Fibroblast of pulmonary artery (primary cell): ENCODE measurements at regions not wholly inside any gene's neighbourhood (a gene's known extent, or its start where the extent isn't known, plus 50 kb on each side); places are given as distances from the start of the nearest gene placed in this dataset.
"Not testable (repeated sequence)": the region's sequence is repeated elsewhere in the genome, so short reads cannot be mapped to it uniquely, and the experiment has no call there.

Source experiments
- DNase-seq: peaks from one replicate; pipeline ENCODE4 v3.0.0-alpha.2; 2010; ENCODE audit warnings: low read depth
- H3K4me3 ChIP-seq: replicated peaks from 2 replicates; pipeline ENCODE4 v1.5.1; 2011; ENCODE audit warnings: low read depth, mild to moderate bottlenecking, control low read depth, low read length, moderate library complexity
- CTCF ChIP-seq: IDR thresholded peaks from 2 replicates; pipeline ENCODE4 v1.5.1; 2011; ENCODE audit warnings: mild to moderate bottlenecking, control low read depth, low read length, inconsistent platforms; ENCODE audit errors: missing control alignments

- DNase-seq: no peak
- no peak overlapping the region for H3K4me3 ChIP-seq
- TF ChIP-seq CTCF: no peak
These were observed 423.5 kb downstream of the SHISA9 start for GRCh38 chr16:13324851-13325250.

GRCh38 chr16:13325396-13325795 lies 424.0 kb downstream of the SHISA9 start:
- DNase-seq: no peak
- no peak overlapping the region for H3K4me3 ChIP-seq
- TF ChIP-seq CTCF: no peak

DNA sequence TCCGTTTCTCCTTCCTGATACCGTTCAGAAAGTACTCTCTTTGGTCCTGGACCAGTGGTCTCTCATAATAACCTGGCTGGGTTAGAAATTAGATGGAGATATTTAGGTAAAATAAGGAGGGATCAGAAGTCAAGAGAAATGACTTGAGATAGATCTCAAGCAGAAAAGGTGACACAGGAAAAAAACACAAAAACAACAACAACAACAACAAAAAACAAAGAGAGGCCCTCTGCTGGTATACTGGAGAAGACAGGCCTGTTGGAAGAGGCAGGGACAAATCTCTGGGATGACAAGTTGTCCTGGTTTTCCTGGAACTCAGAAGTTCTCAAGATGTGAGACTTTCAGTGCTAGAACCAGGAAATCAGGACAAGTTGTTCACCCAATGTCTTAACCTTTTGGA lies 430.5 kb downstream of the SHISA9 start:
- H3K4me3 ChIP-seq: no peak overlapping the region
- DNase-seq: no peak
- no peak for TF ChIP-seq CTCF

- TF ChIP-seq CTCF: no peak
- no peak overlapping the region for H3K4me3 ChIP-seq
- no peak for DNase-seq
These were observed 431.4 kb downstream of the SHISA9 start for GRCh38 chr16:13332713-13333255.

DNA sequence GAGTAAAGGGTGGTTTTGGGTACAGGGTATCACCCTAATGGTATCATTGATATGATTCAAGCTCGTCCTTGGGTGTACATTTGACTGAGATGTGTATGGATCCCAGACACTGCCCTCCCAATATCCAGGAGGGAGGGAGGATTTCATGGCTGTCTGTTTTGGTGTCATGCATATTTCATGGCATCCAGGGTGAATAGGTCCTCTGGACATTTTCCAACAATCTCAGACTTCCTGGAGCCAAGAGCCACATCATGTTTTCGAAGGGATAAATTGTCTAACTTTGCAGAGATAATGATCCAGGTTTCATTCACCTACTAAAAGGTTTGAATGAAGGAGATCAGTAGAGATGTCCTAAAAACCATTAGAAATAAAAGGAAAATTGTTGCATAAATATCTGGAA lies 431.9 kb downstream of the SHISA9 start:
- no peak overlapping the region for H3K4me3 ChIP-seq
- TF ChIP-seq CTCF: no peak
- no peak for DNase-seq

- H3K4me3 ChIP-seq: no peak overlapping the region
- DNase-seq: no peak
- TF ChIP-seq CTCF: no peak
These were observed 434.5 kb downstream of the SHISA9 start for GRCh38 chr16:13335879-13336278.

- H3K4me3 ChIP-seq: no peak overlapping the region
- no peak for TF ChIP-seq CTCF
- no peak for DNase-seq
These were observed 434.9 kb downstream of the SHISA9 start for GRCh38 chr16:13336335-13336734.

GRCh38 chr16:13336907-13337881 lies 435.8 kb downstream of the SHISA9 start:
- not testable (repeated sequence) for H3K4me3 ChIP-seq, DNase-seq
